HG03460 (cell line): ENCODE measurements at regions not wholly inside any gene's neighbourhood (a gene's known extent, or its start where the extent isn't known, plus 50 kb on each side); places are given as distances from the start of the nearest gene placed in this dataset.
"Not testable (repeated sequence)": the region's sequence is repeated elsewhere in the genome, so short reads cannot be mapped to it uniquely, and the experiment has no call there.

Source experiments
- ATAC-seq: cut with Tn5 transposase; IDR thresholded peaks from one replicate; pipeline ENCODE4 v1.9.1; 2021; ENCODE audit not compliant: unreplicated experiment

DNA sequence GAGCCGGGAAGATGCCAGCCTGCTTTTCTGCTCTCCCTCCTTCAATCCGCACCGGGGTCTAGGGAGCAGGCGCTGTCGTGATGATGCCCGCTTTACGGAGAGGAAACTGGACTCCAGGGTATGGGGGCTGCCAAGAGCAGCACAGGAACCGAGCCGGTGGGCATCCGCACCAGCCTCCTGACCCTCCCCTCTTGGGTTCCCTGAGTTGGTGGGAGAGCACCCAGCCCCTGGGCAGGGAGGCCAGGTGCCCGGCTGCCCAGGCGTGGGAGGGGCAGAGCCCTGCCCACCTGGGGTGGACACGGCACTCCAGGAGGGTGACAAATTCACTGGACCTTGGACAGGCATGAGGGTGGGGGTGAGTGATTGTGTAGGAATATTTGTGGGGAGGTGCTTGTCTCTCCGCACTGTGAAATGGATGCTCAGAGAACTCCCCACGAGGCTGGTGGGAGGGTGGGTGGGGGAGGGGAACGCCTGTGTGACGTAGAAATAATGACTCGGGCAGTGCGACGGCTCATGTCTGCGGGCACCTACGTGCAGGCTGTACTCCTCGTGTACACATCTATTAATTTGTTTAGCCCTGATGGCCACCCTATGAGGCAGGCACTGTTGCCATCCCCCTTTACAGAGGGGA is 173.4 kb downstream of the BMP7 start:
- ATAC-seq: no peak

GRCh38 chr20:57093766-57094165 is 172.7 kb downstream of the BMP7 start:
- ATAC-seq: no peak

GRCh38 chr20:57094252-57094891 is 172.1 kb downstream of the BMP7 start:
- no peak for ATAC-seq

GRCh38 chr20:57094991-57095390 is 171.4 kb downstream of the BMP7 start:
- ATAC-seq: no peak

- ATAC-seq: no peak
Observed at GRCh38 chr20:57095426-57095825, 171.0 kb downstream of the BMP7 start.

GRCh38 chr20:57097245-57097915 is 169.1 kb downstream of the BMP7 start:
- ATAC-seq: no peak

GRCh38 chr20:57102160-57102559 is 164.3 kb downstream of the BMP7 start:
- no peak for ATAC-seq

DNA sequence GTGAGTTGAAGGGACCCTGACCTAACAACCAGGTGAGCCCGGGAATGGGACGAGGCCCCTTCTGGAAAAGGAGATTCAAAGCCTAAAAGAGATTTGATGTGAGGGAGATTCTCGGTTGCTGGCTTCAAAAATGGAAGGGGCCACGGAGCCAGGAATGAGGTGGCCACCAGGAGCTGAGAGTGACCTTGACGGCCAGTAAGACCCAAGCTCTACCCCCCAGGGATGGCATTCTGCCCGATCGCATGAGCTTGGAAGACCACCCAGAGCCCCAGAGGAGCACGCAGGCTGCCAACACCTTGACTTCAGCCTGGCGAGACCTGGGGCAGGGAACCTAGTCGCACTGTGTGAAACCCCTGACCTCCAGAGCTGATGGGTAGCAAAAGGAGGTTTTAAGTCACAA is 163.9 kb downstream of the BMP7 start:
- no peak for ATAC-seq

- ATAC-seq: no peak
Observed at GRCh38 chr20:57103146-57103800, 163.2 kb downstream of the BMP7 start.

- no peak for ATAC-seq
Observed at GRCh38 chr20:57104113-57104512, 162.3 kb downstream of the BMP7 start.

DNA sequence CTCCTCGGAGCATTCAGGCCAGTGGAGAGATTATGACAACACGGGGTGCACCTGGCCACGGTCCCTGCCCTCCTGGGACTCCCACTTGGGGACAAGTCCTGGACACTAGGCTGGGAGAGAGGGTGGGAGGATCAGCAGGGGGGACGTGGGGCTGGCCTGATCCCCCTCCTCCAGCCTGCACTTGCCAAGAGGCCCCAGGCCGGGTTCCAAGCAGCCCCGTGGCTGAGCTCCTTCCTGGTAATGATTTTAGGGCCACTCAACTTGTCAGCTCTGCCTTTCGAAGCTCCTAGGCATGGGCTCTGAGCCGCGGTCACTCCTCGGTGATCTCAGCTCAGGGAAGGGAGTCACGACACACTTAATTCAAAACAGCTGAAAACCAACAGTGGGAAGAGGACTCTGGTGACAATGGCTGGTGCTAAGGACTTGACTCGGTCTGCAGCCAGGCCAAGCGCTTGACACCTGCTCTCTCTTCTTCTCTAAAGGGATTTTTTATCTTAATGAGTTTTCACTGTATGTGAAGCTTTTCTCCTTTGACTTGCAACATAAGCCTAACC is 161.7 kb downstream of the BMP7 start:
- ATAC-seq: no peak

DNA sequence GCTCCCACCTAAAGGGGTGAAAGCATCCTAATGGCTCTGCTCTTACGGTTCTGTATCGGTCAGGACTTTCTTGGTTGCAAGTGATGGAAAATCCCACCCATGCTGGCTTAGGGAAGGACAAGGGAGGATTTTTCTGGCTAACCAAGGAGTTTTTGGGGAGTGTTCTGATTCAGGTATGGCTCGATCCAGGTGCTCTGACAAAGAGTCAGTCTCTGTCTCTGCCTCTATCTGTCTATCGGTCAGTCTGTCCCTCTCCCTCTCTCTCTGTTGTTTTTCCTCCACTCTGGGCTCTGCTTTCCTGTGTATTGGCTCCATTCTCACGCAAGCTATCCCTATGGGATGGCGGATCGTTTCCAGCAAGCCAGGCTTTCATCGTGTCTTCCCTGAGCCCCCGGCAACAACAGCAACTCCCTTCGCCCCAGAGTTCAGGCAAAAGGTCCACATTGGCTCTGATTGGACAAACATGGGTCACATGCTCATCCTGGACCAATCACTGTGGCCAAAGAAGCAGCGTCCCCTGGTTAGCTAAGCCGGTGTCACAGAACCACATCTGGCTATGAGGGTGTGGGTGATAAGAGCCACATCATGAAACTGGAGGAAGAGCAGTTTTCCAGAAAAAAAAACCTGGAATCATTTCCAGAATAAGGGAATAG is 160.3 kb downstream of the BMP7 start:
- ATAC-seq: no peak

DNA sequence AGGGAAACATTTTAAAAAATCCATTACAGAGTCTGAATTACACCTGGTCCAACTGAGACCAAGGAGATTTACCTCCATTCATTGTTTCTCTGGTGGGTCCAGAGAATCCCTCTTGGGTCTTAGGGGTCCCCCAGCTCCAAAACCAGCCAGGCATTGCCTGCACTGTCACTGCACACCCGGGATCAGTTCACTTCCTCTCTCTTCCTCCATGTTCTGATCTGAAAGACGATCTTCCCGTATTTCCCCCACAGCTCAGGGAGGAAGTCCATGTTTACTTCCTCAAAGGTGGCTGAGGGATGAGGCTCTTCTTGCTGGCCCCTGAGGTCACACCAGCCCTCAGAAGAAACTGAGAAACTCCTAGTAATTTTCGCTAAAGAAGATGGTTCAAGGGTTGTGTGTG is 159.7 kb downstream of the BMP7 start:
- ATAC-seq: no peak

- ATAC-seq: no peak
Observed at GRCh38 chr20:57107208-57107607, 159.2 kb downstream of the BMP7 start.

GRCh38 chr20:57108218-57108617 is 158.2 kb downstream of the BMP7 start:
- no peak for ATAC-seq

DNA sequence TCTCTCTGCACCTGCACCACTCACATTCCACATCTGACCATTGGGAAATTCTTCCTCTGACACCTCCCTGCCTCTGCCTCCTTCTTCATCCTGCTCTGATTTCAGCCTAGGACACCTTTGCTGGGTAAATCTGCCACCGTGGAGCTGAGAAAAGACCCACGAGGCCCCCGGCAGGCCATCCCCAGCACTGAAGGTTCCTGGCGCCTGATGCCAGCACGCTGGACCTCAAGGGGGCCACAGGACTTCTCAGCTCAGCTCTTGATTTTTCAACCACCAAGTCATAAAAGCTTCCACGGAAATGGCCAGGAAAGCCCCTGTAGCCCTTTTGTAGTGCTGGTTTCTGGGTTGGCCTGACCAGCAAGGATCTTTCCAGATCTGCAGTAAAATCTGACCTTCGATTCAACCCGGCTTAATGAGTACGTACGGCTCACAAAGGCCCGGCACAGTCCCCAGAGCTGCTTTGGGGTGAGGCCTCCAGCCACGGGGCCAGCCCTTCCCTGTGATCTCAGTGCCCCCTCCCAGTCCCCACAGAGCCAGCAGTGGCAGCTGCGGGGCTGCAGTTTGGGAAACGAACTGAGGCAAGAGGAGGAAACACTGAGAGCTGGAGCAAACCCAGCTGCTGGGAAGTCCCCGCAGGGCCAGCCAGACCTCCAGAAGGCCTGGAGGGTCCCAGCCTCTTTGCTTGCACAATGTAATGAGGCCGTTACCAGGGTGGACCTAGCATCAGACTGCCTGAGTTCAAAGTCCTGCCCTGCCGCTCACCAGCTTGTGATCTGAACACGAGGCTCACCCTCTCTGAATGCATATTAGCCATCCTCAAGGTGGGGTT is 157.5 kb downstream of the BMP7 start:
- no peak for ATAC-seq

DNA sequence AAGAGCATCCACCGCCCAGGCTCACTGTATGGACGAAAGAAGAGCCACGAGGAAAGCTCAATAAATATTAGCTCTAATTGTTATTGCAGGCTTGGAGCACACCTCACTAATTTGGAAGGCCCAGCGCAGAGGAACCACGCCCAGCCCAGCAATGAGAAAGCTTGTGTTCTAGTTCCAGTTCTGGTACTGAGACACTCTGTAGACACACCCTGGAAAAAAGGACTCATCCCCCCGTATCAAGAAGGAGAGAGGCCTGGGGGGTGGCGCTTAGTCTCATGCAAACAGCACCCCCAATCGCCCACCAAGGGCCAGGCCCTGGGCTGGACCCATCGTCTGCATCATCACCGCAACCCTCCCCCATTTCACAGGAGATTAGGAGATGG is 156.9 kb downstream of the BMP7 start:
- ATAC-seq: no peak

DNA sequence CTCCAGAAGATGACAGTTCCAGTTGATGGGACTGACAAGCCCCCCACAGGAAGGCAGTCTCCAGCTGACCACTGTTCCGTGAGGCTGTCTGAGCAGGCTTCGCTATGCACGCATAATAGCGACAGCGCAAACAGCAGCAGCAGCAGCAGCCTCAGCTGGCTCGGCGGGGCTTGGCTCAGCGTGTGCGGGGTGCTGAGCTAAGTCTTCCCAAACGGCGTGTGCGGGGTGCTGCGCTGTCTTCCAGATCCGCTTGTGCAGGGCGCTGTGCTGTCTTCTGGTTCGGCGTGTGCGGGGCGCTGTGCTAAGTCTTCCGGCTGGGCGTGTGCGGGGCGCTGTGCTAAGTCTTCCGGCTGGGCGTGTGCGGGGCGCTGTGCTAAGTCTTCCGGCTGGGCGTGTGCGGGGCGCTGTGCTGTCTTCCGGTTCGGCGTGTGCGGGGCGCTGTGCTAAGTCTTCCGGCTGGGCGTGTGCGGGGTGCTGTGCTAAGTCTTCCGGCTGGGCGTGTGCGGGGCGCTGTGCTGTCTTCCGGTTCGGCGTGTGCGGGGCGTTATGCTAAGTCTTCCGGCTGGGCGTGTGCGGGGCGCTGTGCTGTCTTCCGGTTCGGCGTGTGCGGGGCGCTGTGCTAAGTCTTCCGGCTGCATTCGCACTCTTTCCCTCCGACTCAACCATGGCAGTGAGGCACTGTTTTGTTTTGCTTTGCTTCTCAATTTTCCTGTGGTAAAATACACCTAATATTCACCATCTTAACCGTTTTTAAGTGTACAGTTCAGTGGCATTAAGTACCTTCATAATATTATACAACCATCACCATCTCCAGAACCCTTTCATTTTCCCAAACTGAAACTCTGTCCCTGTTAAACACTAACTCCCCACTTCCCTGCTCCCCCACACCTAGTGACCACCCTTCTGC is 156.1 kb downstream of the BMP7 start:
- ATAC-seq: not testable (repeated sequence)

GRCh38 chr20:57111028-57111373 is 155.4 kb downstream of the BMP7 start:
- no peak for ATAC-seq
